ENCODE measurements at regions not wholly inside any gene's neighbourhood (a gene's known extent, or its start where the extent isn't known, plus 50 kb on each side); places are given as distances from the start of the nearest gene placed in this dataset.

DNA sequence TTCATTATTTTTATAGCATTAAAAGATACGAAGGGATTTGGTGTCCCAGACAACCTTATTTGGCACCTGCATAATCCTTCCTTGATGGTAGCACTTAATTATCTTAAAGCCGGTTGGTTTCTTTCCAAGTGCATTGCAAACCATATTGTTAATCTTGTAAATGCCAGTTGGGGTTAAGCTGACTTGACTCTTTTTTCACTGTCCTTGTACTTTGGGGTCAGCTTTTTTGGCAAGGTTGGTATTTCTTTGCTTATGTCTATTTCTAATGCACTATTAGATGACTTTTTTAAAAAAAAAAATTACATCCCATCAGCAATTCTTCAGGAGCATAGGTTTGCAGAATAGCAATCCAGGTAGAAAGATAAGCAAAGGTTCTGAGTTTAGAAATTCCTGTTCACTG, 466.8 kb upstream of the TLE4 start (continued):
- TF ChIP-seq CTCF (IDR thresholded peaks at IDR 0.05; ENCODE audit: control extremely low read depth in 1 of 3, insufficient read depth in 1 of 3, low read depth in 1 of 3, low read length in 3 of 3) (no peak), TBP (IDR thresholded peaks at IDR 0.05; ENCODE audit: low read depth, low read length) (no peak)
